Adrenal gland (tissue), 9 donors: ENCODE measurements at regions not wholly inside any gene's neighbourhood (a gene's known extent, or its start where the extent isn't known, plus 50 kb on each side); places are given as distances from the start of the nearest gene placed in this dataset.

Experiments
- DNase-seq, 7 donors: peaks; one replicate each; pipeline ENCODE4 v3.0.0-alpha.2; 2019 to 2020
- H3K27ac ChIP-seq, 5 donors: fragments of 200-600 bp; sonication (generic) in 4 of 5; 1 replicate in 3 of 5; 2 replicates in 2 of 5; pipeline versions ENCODE4 v1.5.1 to v1.8.0; 2016 to 2020; ENCODE audit warnings: mild to moderate bottlenecking in 1 of 5
- H3K27me3 ChIP-seq: fragments of 200-600 bp; 2 replicates; pipeline ENCODE4 v1.8.0; 2021
- H3K36me3 ChIP-seq, 2 donors: fragments of 200-600 bp; replicated peaks in 1 of 2; 1 replicate in 1 of 2; 2 replicates in 1 of 2; pipeline versions ENCODE4 v1.5.1 to v1.8.0; 2018 to 2022
- H3K4me1 ChIP-seq, 2 donors: fragments of 200-600 bp; replicated peaks in 1 of 2; 1 replicate in 1 of 2; 2 replicates in 1 of 2; pipeline versions ENCODE4 v1.5.1 to v1.8.0; 2018 to 2021
- H3K4me3 ChIP-seq, 4 donors: fragments of 200-600 bp; sonication (generic) in 3 of 4; one replicate each; pipeline ENCODE4 v1.5.1; 2016 to 2018
- H3K9me3 ChIP-seq, 3 donors: fragments of 200-600 bp; sonication (generic) in 1 of 3; replicated peaks in 1 of 3; 1 replicate in 2 of 3; 2 replicates in 1 of 3; pipeline versions ENCODE4 v1.5.1 to v1.8.0; 2016 to 2021
- CTCF ChIP-seq, 6 experiments: fragments of 450-650 bp in 4 of 6; fragments of 200-600 bp in 2 of 6; sonication (generic) in 1 of 6; IDR thresholded peaks; 1 replicate in 5 of 6; 2 replicates in 1 of 6; pipeline versions ENCODE4 v1.5.1 to v1.8.0; 2016 to 2021; ENCODE audit warnings: antibody characterized with exemption in 6 of 6, mild to moderate bottlenecking in 2 of 6, moderate library complexity in 1 of 6
- POLR2A ChIP-seq, 2 donors: fragments of 450-650 bp; IDR thresholded peaks; one replicate each; pipeline ENCODE4 v1.6.1; 2017; ENCODE audit warnings: antibody characterized with exemption in 2 of 2, mild to moderate bottlenecking in 2 of 2, moderate library complexity in 1 of 2
- WGBS, 4 donors: extraction: QIAGEN DNeasy Blood & Tissue Kit in 2 of 4; methylation state at CpG; one replicate each; pipeline versions ENCODE4 v1.1.5 to v1.1.7; 2013 to 2017; 5-methylcytosine and 5-hydroxymethylcytosine counted together
- intact Hi-C, 2 donors: fragments of 100-400 bp; cut with DNase I; formaldehyde crosslinking; loops; one replicate each; pipeline versions ENCODE4 v1.14.1 to v1.15.0; 2022 to 2023
- donor health status: healthy with polysubstance abuse.
- donor health status: Bipolar disorder and iron deficiency.
- donor health status: DM: yes; HTN: yes; CAD: no.
- donor health status: DM: no; HTN: no; CAD: no.
- donor health status: DM: no; HTN: no; CAD: no.

GRCh38 chr20:4601630-4602296 is 84.5 kb upstream of the PRNP start:
- 37 to 51% (median 44%) methylated on average over 7 to 8 of the region's 8 CpGs for WGBS, 4 donors
- no peak for TF ChIP-seq CTCF (IDR thresholded peaks at IDR 0.05)
- TF ChIP-seq POLR2A (IDR thresholded peaks at IDR 0.05) = no peak
- H3K36me3 ChIP-seq = no peaks in the 10 kb centered on the region
- H3K9me3 ChIP-seq = no peaks in the 10 kb centered on the region
- no peak overlapping the region for H3K4me3 ChIP-seq
- H3K27me3 ChIP-seq = peaks cover 56% of the 10 kb centered on the region
- DNase-seq = peak in 5 of 7 donors; percentile 24 to 38 (median 32)
- no peaks in the 10 kb centered on the region for H3K4me1 ChIP-seq
- H3K27ac ChIP-seq = no peak overlapping the region
- intact Hi-C loops = no loop called here

- Histone ChIP-seq H3K9me3 (no peaks in the 10 kb centered on the region), H3K4me1 (no peaks in the 10 kb centered on the region), H3K27ac (no peak overlapping the region), H3K27me3 (peaks cover 48% of the 10 kb centered on the region), H3K36me3 (no peaks in the 10 kb centered on the region), H3K4me3 (no peak overlapping the region)
- TF ChIP-seq CTCF (IDR thresholded peaks at IDR 0.05) = no peak
- no peak for TF ChIP-seq POLR2A (IDR thresholded peaks at IDR 0.05)
- no peak for DNase-seq
- intact Hi-C loops = no loop called here
- 62 to 71% (median 65%) methylated on average over 6 of the region's 6 CpGs for WGBS, 4 donors
Measured at GRCh38 chr20:4600308-4601014, 85.8 kb upstream of the PRNP start.

GRCh38 chr20:4597215-4597614 is 89.0 kb upstream of the PRNP start:
- no peak for TF ChIP-seq POLR2A (IDR thresholded peaks at IDR 0.05)
- TF ChIP-seq CTCF (IDR thresholded peaks at IDR 0.05) = no peak
- 62 to 87% (median 86%) methylated on average over 5 of the region's 5 CpGs for WGBS, 4 donors
- peaks cover 41% of the 10 kb centered on the region for H3K27me3 ChIP-seq
- no peak for DNase-seq
- intact Hi-C loops = no loop called here
- H3K4me1 ChIP-seq = peaks cover 0 to 7% of the 10 kb centered on the region in 2 donors
- H3K4me3 ChIP-seq = no peak overlapping the region
- no peaks in the 10 kb centered on the region for H3K9me3 ChIP-seq
- H3K36me3 ChIP-seq = no peaks in the 10 kb centered on the region
- H3K27ac ChIP-seq = no peak overlapping the region

GRCh38 chr20:4593149-4593525 is 93.1 kb upstream of the PRNP start:
- no peaks in the 10 kb centered on the region for H3K36me3 ChIP-seq
- WGBS, 4 donors = 47 to 64% (median 58%) methylated on average over 9 of the region's 9 CpGs
- H3K4me1 ChIP-seq = peaks cover 0 to 9% of the 10 kb centered on the region in 2 donors
- H3K9me3 ChIP-seq = no peaks in the 10 kb centered on the region
- no peak overlapping the region for H3K27ac ChIP-seq
- no peak overlapping the region for H3K4me3 ChIP-seq
- TF ChIP-seq CTCF (IDR thresholded peaks at IDR 0.05) (no peak), POLR2A (IDR thresholded peaks at IDR 0.05) (no peak)
- intact Hi-C loops = loop anchor here in 1 of 2 donors (5.0 kb wide), 1 partner anchor 486 kb away; no protein-coding TSS in a partner anchor
- H3K27me3 ChIP-seq = peaks cover 14% of the 10 kb centered on the region
- DNase-seq = no peak
